H9 (cell line): ENCODE measurements at regions not wholly inside any gene's neighbourhood (a gene's known extent, or its start where the extent isn't known, plus 50 kb on each side); places are given as distances from the start of the nearest gene placed in this dataset.

Experiments used
- DNase-seq: peaks from one replicate; pipeline ENCODE4 v3.0.0-alpha.2; 2017
- H2AFZ ChIP-seq: one replicate; pipeline ENCODE4 v1.6.1; 2013; ENCODE audit warnings: mild to moderate bottlenecking, low read length, control low read depth, moderate library complexity
- H2AK5ac ChIP-seq: 2 replicates; pipeline ENCODE4 v1.6.1; 2013; ENCODE audit warnings: low read length, control low read depth, mixed read lengths; ENCODE audit not compliant: insufficient read length
- H2BK120ac ChIP-seq: one replicate; pipeline ENCODE4 v1.6.1; 2013; ENCODE audit warnings: low read depth, mild to moderate bottlenecking, low read length, control low read depth, inconsistent platforms; ENCODE audit not compliant: poor library complexity, severe bottlenecking
- H2BK12ac ChIP-seq: 2 replicates; pipeline ENCODE4 v1.6.1; 2013; ENCODE audit warnings: low read length, control low read depth, mixed read lengths, low read depth; ENCODE audit not compliant: insufficient read length
- H2BK15ac ChIP-seq: 2 replicates; pipeline ENCODE4 v1.6.1; 2013; ENCODE audit warnings: low read depth, low read length, control low read depth
- H2BK20ac ChIP-seq: one replicate; pipeline ENCODE4 v1.6.1; 2013; ENCODE audit warnings: low read depth, mild to moderate bottlenecking, low read length, control low read depth, inconsistent platforms; ENCODE audit not compliant: poor library complexity, severe bottlenecking
- H2BK5ac ChIP-seq: 2 replicates; pipeline ENCODE4 v1.6.1; 2013; ENCODE audit warnings: low read length, control low read depth, mixed read lengths; ENCODE audit not compliant: insufficient read length
- H3K14ac ChIP-seq: 2 replicates; pipeline ENCODE4 v1.6.1; 2013; ENCODE audit warnings: low read length, control low read depth; ENCODE audit not compliant: insufficient read depth
- H3K18ac ChIP-seq: 2 replicates; pipeline ENCODE4 v1.6.1; 2013; ENCODE audit warnings: low read depth, mild to moderate bottlenecking, mixed read lengths, low read length, control low read depth; ENCODE audit not compliant: insufficient read length
- H3K23ac ChIP-seq: 2 replicates; pipeline ENCODE4 v1.6.1; 2013; ENCODE audit warnings: low read length, control low read depth, mixed read lengths, low read depth; ENCODE audit not compliant: insufficient read length
- H3K23me2 ChIP-seq: 2 replicates; pipeline ENCODE4 v1.6.1; 2013; ENCODE audit warnings: low read depth, mild to moderate bottlenecking, mixed read lengths, low read length, control low read depth; ENCODE audit not compliant: insufficient read length, poor library complexity, severe bottlenecking
- H3K27ac ChIP-seq: 2 replicates; pipeline ENCODE4 v1.5.1; 2013; ENCODE audit warnings: low read length, control low read depth, mixed read lengths, low read depth; ENCODE audit not compliant: insufficient read length
- H3K27me3 ChIP-seq: 2 replicates; pipeline ENCODE4 v1.6.1; 2013; ENCODE audit warnings: low read length, control low read depth, inconsistent platforms; ENCODE audit not compliant: insufficient read depth
- H3K4ac ChIP-seq: 2 replicates; pipeline ENCODE4 v1.6.1; 2013; ENCODE audit warnings: low read depth, mild to moderate bottlenecking, control low read depth, inconsistent platforms, low read length, moderate library complexity
- H3K4me1 ChIP-seq: 2 replicates; pipeline ENCODE4 v1.6.1; 2013; ENCODE audit warnings: low read length, control low read depth, inconsistent platforms; ENCODE audit not compliant: insufficient read depth
- H3K4me2 ChIP-seq: 2 replicates; pipeline ENCODE4 v1.6.1; 2013; ENCODE audit warnings: low read length, control low read depth, mixed read lengths; ENCODE audit not compliant: insufficient read length, insufficient read depth
- H3K56ac ChIP-seq: 2 replicates; pipeline ENCODE4 v1.6.1; 2013; ENCODE audit warnings: low read depth, mild to moderate bottlenecking, mixed read lengths, low read length, control low read depth; ENCODE audit not compliant: insufficient read length
- H3K79me1 ChIP-seq: 2 replicates; pipeline ENCODE4 v1.6.1; 2013; ENCODE audit warnings: low read depth, mild to moderate bottlenecking, moderate library complexity, low read length, control low read depth, inconsistent platforms; ENCODE audit not compliant: insufficient read depth, poor library complexity, severe bottlenecking
- H3K79me2 ChIP-seq: 2 replicates; pipeline ENCODE4 v1.6.1; 2013; ENCODE audit warnings: low read length, control low read depth, inconsistent platforms; ENCODE audit not compliant: insufficient read depth
- H3K9ac ChIP-seq: 2 replicates; pipeline ENCODE4 v1.6.1; 2013; ENCODE audit warnings: low read length, control low read depth, mixed read lengths; ENCODE audit not compliant: insufficient read length; ENCODE audit errors: extremely low read depth
- H3K9me3 ChIP-seq: one replicate; pipeline ENCODE4 v1.6.1; 2013; ENCODE audit warnings: low read depth, low read length, inconsistent platforms; ENCODE audit not compliant: control insufficient read depth
- H3T11ph ChIP-seq: one replicate; pipeline ENCODE4 v1.6.1; 2013; ENCODE audit warnings: mild to moderate bottlenecking, low read length, control low read depth, inconsistent platforms
- H4K20me1 ChIP-seq: one replicate; pipeline ENCODE4 v1.6.1; 2013; ENCODE audit not compliant: control insufficient read depth, insufficient read length, insufficient read depth
- H4K5ac ChIP-seq: 2 replicates; pipeline ENCODE4 v1.6.1; 2013; ENCODE audit warnings: low read depth, mild to moderate bottlenecking, mixed read lengths, low read length, control low read depth; ENCODE audit not compliant: insufficient read length
- H4K8ac ChIP-seq: replicated peaks from 2 replicates; pipeline ENCODE4 v1.6.1; 2013; ENCODE audit warnings: low read length, control low read depth, mixed read lengths, low read depth; ENCODE audit not compliant: insufficient read length
- H4K91ac ChIP-seq: 2 replicates; pipeline ENCODE4 v1.6.1; 2013; ENCODE audit warnings: low read depth, mild to moderate bottlenecking, moderate library complexity, mixed read lengths, low read length, control low read depth; ENCODE audit not compliant: insufficient read length
- H3K27ac Mint-ChIP-seq, 3 experiments: 2 replicates in 2 of 3; 3 replicates in 1 of 3; pipeline ENCODE4 v1.8.0; 2020 to 2021; ENCODE audit warnings: mixed read lengths in 3 of 3, mild to moderate bottlenecking in 1 of 3, moderate library complexity in 1 of 3
- H3K27me3 Mint-ChIP-seq: 2 replicates; pipeline ENCODE4 v1.8.0; 2021; ENCODE audit warnings: low read depth, mild to moderate bottlenecking, moderate library complexity, mixed read lengths
- H3K36me3 Mint-ChIP-seq, 3 experiments: 2 replicates in 2 of 3; 3 replicates in 1 of 3; pipeline ENCODE4 v1.8.0; 2020 to 2021; ENCODE audit warnings: low read depth in 3 of 3, mixed read lengths in 3 of 3; ENCODE audit not compliant: insufficient read depth in 1 of 3
- H3K4me1 Mint-ChIP-seq, 2 experiments: 2 replicates each; pipeline ENCODE4 v1.8.0; 2020; ENCODE audit warnings: mixed read lengths in 2 of 2
- H3K4me3 Mint-ChIP-seq, 2 experiments: 2 replicates in 1 of 2; 3 replicates in 1 of 2; pipeline ENCODE4 v1.8.0; 2020 to 2021; ENCODE audit warnings: mild to moderate bottlenecking in 2 of 2, mixed read lengths in 2 of 2, moderate library complexity in 1 of 2
- H3K9me3 Mint-ChIP-seq, 2 experiments: 2 replicates in 1 of 2; 3 replicates in 1 of 2; pipeline ENCODE4 v1.8.0; 2020; ENCODE audit warnings: mild to moderate bottlenecking in 2 of 2, mixed read lengths in 2 of 2, moderate library complexity in 1 of 2
- WGBS: extraction: QIAGEN DNeasy Blood & Tissue Kit; methylation state at CpG from one replicate; pipeline ENCODE4 v1.1.7; 2013; ENCODE audit warnings: missing lambda C conversion rate, low lambda C conversion rate, mixed read lengths; ENCODE audit not compliant: insufficient read length; ENCODE audit errors: extremely low coverage; 5-methylcytosine and 5-hydroxymethylcytosine counted together
- TF ChIP-seq, protein P1 (sequence below): fragments of 200-600 bp; sonication (generic); conservative IDR thresholded peaks from 3 replicates; pipeline ENCODE4 v1.8.0; 2021; ENCODE audit warnings: antibody characterized with exemption, mild to moderate bottlenecking

DNA sequence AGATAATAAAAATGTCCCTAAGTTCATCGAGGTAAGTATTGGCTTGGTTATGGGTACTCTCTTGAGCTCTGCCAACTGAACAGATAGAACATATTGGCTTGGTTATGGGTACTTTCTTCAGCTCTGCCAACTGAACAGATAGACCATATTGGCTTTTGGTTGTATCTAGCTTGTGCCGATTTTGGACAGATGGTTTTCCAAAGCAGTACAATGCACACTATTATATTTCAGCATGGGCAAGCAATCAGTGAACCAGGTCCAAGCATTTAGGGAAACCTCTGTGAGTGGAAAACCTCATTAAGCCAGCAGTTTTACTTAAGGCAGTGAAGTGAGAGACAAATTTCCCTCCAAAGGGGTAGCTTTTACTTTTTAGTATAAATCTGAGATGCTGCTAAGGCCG is 1440.5 kb upstream of the SPRY2 start:
- Histone ChIP-seq H3K4me2 (no peak overlapping the region), H2BK15ac (no peak overlapping the region), H2BK120ac (no peak overlapping the region), H3K9ac (no peak overlapping the region), H4K5ac (no peak overlapping the region), H3K4me1 (peaks cover 4% of the 10 kb centered on the region; the same call in 1 of the 2 replicates), H3K4ac (no peak overlapping the region), H3K79me2 (no peaks in the 10 kb centered on the region), H4K8ac (no peak overlapping the region), H2BK5ac (no peak overlapping the region), H3T11ph (no peak overlapping the region), H4K91ac (no peak overlapping the region), H3K14ac (no peak overlapping the region), H3K18ac (no peak overlapping the region), H4K20me1 (no peaks in the 10 kb centered on the region), H3K9me3 (no peaks in the 10 kb centered on the region), H3K23ac (no peak overlapping the region), H3K23me2 (no peaks in the 10 kb centered on the region), H2AFZ (no peak overlapping the region), H2BK12ac (no peak overlapping the region), H3K56ac (no peak overlapping the region), H2BK20ac (no peak overlapping the region), H2AK5ac (no peak overlapping the region), H3K27me3 (no peaks in the 10 kb centered on the region), H3K27ac (no peak overlapping the region), H3K79me1 (no peaks in the 10 kb centered on the region)
- no peaks in the 10 kb centered on the region for H3K27me3 Mint-ChIP-seq
- TF ChIP-seq, protein P1, sequence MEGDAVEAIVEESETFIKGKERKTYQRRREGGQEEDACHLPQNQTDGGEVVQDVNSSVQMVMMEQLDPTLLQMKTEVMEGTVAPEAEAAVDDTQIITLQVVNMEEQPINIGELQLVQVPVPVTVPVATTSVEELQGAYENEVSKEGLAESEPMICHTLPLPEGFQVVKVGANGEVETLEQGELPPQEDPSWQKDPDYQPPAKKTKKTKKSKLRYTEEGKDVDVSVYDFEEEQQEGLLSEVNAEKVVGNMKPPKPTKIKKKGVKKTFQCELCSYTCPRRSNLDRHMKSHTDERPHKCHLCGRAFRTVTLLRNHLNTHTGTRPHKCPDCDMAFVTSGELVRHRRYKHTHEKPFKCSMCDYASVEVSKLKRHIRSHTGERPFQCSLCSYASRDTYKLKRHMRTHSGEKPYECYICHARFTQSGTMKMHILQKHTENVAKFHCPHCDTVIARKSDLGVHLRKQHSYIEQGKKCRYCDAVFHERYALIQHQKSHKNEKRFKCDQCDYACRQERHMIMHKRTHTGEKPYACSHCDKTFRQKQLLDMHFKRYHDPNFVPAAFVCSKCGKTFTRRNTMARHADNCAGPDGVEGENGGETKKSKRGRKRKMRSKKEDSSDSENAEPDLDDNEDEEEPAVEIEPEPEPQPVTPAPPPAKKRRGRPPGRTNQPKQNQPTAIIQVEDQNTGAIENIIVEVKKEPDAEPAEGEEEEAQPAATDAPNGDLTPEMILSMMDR: no peak
- H3K4me1 Mint-ChIP-seq: peaks cover 6 to 8% of the 10 kb centered on the region in 2 experiments
- H3K36me3 Mint-ChIP-seq: no peaks in the 10 kb centered on the region
- H3K9me3 Mint-ChIP-seq: 0 out of 5 replicates have a peak, but pooled peaks cover 0 to under 1% of the 10 kb centered on the region in 2 experiments
- DNase-seq: no peak
- H3K4me3 Mint-ChIP-seq: no peak overlapping the region
- WGBS: no CpG with 5 or more reads among the region's 3 CpGs
- no peak overlapping the region for H3K27ac Mint-ChIP-seq
